ENCODE measurements at regions not wholly inside any gene's neighbourhood (a gene's known extent, or its start where the extent isn't known, plus 50 kb on each side); places are given as distances from the start of the nearest gene placed in this dataset.
A peak's percentile ranks its signal among the peaks of the same experiment; 100 is the strongest.

DNA sequence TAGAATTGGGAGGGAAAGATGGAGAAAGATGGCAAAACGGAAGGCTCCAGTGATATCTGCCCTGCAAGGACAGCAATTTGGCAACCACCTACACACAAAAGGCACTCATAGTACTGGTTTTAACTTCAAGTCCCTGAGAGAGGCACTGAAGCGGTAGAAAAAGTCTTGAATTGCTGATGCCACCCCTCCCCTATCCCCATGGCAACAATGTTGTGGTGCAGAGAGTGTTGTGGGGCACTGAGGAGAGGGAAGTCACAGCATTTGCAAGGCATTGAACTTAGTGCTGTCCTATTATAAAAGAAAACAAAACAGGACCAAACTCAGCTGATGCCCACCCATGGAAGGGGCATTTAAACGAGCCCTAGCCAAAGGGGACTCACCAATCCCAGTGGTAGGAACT lies 343.7 kb downstream of the HAO1 start:
- H3K9me3 ChIP-seq (ENCODE audit: insufficient read depth, low read length, severe bottlenecking), result no peaks in the 10 kb centered on the region
- H3K27ac ChIP-seq (ENCODE audit: low read length), result no peak overlapping the region
- no peaks in the 10 kb centered on the region for H3K36me3 ChIP-seq (ENCODE audit: insufficient read depth, low read length)
- DNase-seq, result no peak
- H4K20me1 ChIP-seq (ENCODE audit: insufficient read depth, low read length), result no peaks in the 10 kb centered on the region
- H3K9ac ChIP-seq (ENCODE audit: low read depth, low read length), result no peak overlapping the region
- no peaks in the 10 kb centered on the region for H3K4me1 ChIP-seq (ENCODE audit: insufficient read depth, low read length)
- ATAC-seq (ENCODE audit: insufficient read depth, low read depth), result no peak
- TF ChIP-seq, protein P1, sequence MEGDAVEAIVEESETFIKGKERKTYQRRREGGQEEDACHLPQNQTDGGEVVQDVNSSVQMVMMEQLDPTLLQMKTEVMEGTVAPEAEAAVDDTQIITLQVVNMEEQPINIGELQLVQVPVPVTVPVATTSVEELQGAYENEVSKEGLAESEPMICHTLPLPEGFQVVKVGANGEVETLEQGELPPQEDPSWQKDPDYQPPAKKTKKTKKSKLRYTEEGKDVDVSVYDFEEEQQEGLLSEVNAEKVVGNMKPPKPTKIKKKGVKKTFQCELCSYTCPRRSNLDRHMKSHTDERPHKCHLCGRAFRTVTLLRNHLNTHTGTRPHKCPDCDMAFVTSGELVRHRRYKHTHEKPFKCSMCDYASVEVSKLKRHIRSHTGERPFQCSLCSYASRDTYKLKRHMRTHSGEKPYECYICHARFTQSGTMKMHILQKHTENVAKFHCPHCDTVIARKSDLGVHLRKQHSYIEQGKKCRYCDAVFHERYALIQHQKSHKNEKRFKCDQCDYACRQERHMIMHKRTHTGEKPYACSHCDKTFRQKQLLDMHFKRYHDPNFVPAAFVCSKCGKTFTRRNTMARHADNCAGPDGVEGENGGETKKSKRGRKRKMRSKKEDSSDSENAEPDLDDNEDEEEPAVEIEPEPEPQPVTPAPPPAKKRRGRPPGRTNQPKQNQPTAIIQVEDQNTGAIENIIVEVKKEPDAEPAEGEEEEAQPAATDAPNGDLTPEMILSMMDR (IDR thresholded peaks at IDR 0.05; ENCODE audit: borderline replicate concordance, extremely low read depth, low read length, poor library complexity, severe bottlenecking), result no peak
- TF ChIP-seq EZH2 (IDR thresholded peaks at IDR 0.05; ENCODE audit: borderline replicate concordance, low read depth, low read length, severe bottlenecking), result no peak
- H3K4me3 ChIP-seq (ENCODE audit: low read depth in 1 of 2, low read length in 2 of 2), result no peak overlapping the region
- H3K27me3 ChIP-seq (ENCODE audit: insufficient read depth, low read length, poor library complexity), result no peaks in the 10 kb centered on the region
- H2AFZ ChIP-seq (ENCODE audit: low read depth, low read length), result no peak overlapping the region
- no peaks in the 10 kb centered on the region for H3K79me2 ChIP-seq (ENCODE audit: insufficient read depth, low read length)
- no peak overlapping the region for H3K4me2 ChIP-seq (ENCODE audit: insufficient read depth, low read length)

GRCh38 chr20:7601431-7601830 lies 338.8 kb downstream of the HAO1 start:
- H3K4me2 ChIP-seq (ENCODE audit: insufficient read depth, low read length), result no peak overlapping the region
- no peaks in the 10 kb centered on the region for H3K27me3 ChIP-seq (ENCODE audit: insufficient read depth, low read length, poor library complexity)
- H3K79me2 ChIP-seq (ENCODE audit: insufficient read depth, low read length), result no peaks in the 10 kb centered on the region
- no peak for ATAC-seq (ENCODE audit: insufficient read depth, low read depth)
- TF ChIP-seq, protein P1 (IDR thresholded peaks at IDR 0.05; ENCODE audit: borderline replicate concordance, extremely low read depth, low read length, poor library complexity, severe bottlenecking), result no peak
- TF ChIP-seq EZH2 (IDR thresholded peaks at IDR 0.05; ENCODE audit: borderline replicate concordance, low read depth, low read length, severe bottlenecking), result no peak
- H3K36me3 ChIP-seq (ENCODE audit: insufficient read depth, low read length), result no peaks in the 10 kb centered on the region
- DNase-seq, result no peak
- no peaks in the 10 kb centered on the region for H4K20me1 ChIP-seq (ENCODE audit: insufficient read depth, low read length)
- H3K4me3 ChIP-seq (ENCODE audit: low read depth in 1 of 2, low read length in 2 of 2), result no peak overlapping the region
- H3K9me3 ChIP-seq (ENCODE audit: insufficient read depth, low read length, severe bottlenecking), result no peaks in the 10 kb centered on the region
- H3K9ac ChIP-seq (ENCODE audit: low read depth, low read length), result no peak overlapping the region
- no peak overlapping the region for H2AFZ ChIP-seq (ENCODE audit: low read depth, low read length)
- no peaks in the 10 kb centered on the region for H3K4me1 ChIP-seq (ENCODE audit: insufficient read depth, low read length)
- H3K27ac ChIP-seq (ENCODE audit: low read length), result no peak overlapping the region

DNA sequence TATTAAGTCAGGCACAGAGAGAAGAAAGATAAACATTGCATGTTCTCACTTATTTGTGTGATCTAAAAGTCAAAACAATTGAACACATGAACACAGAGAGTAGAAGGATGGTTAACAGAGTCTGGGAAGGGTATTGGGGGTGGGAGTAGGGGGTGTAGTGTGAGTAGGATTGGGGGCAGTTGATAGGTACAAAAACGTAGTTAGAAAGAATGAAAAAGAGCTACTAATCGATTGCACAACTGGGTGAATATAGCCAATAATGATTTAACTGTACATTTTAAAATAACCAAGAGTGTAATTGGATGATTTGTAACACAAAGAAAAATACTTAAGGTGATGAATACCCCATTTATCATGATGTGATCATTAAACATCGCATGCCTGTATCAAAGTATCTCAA lies 333.3 kb downstream of the HAO1 start:
- Histone ChIP-seq H3K27me3 (ENCODE audit: insufficient read depth, low read length, poor library complexity) (no peaks in the 10 kb centered on the region), H3K27ac (ENCODE audit: low read length) (no peak overlapping the region), H2AFZ (ENCODE audit: low read depth, low read length) (no peak overlapping the region), H3K4me1 (ENCODE audit: insufficient read depth, low read length) (no peaks in the 10 kb centered on the region), H3K9me3 (ENCODE audit: insufficient read depth, low read length, severe bottlenecking) (no peaks in the 10 kb centered on the region), H3K4me2 (ENCODE audit: insufficient read depth, low read length) (no peak overlapping the region), H3K9ac (ENCODE audit: low read depth, low read length) (no peak overlapping the region), H4K20me1 (ENCODE audit: insufficient read depth, low read length) (no peaks in the 10 kb centered on the region), H3K79me2 (ENCODE audit: insufficient read depth, low read length) (no peaks in the 10 kb centered on the region), H3K36me3 (ENCODE audit: insufficient read depth, low read length) (no peaks in the 10 kb centered on the region), H3K4me3 (ENCODE audit: low read depth in 1 of 2, low read length in 2 of 2) (no peak overlapping the region)
- no peak for ATAC-seq (ENCODE audit: insufficient read depth, low read depth)
- no peak for DNase-seq
- TF ChIP-seq EZH2 (IDR thresholded peaks at IDR 0.05; ENCODE audit: borderline replicate concordance, low read depth, low read length, severe bottlenecking), result no peak
- TF ChIP-seq, protein P1 (IDR thresholded peaks at IDR 0.05; ENCODE audit: borderline replicate concordance, extremely low read depth, low read length, poor library complexity, severe bottlenecking), result no peak

DNA sequence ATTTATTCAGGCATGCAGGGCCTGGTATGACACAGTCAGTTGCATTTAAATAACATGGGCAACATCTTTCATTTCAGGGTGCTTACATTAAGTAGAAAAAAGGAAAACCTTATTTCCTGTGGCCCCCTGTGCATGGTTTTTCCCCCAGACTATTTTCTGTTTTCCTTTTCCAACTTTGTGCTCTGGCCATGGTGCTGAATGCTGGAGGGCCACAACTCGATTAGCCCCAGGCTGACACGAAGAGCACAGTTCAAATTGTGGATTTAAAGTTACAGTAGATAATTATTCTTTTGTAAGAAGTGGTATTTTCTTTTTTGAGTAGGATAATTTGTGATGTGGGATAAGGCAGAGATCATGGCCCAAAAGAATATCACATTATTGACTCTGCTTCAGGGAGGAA lies 332.0 kb downstream of the HAO1 start:
- H3K79me2 ChIP-seq (ENCODE audit: insufficient read depth, low read length), result no peaks in the 10 kb centered on the region
- H2AFZ ChIP-seq (ENCODE audit: low read depth, low read length), result no peak overlapping the region
- TF ChIP-seq, protein P1 (IDR thresholded peaks at IDR 0.05; ENCODE audit: borderline replicate concordance, extremely low read depth, low read length, poor library complexity, severe bottlenecking), result no peak
- no peak for TF ChIP-seq EZH2 (IDR thresholded peaks at IDR 0.05; ENCODE audit: borderline replicate concordance, low read depth, low read length, severe bottlenecking)
- no peaks in the 10 kb centered on the region for H4K20me1 ChIP-seq (ENCODE audit: insufficient read depth, low read length)
- H3K4me3 ChIP-seq (ENCODE audit: low read depth in 1 of 2, low read length in 2 of 2), result no peak overlapping the region
- no peak overlapping the region for H3K9ac ChIP-seq (ENCODE audit: low read depth, low read length)
- H3K27me3 ChIP-seq (ENCODE audit: insufficient read depth, low read length, poor library complexity), result no peaks in the 10 kb centered on the region
- H3K4me1 ChIP-seq (ENCODE audit: insufficient read depth, low read length), result no peaks in the 10 kb centered on the region
- H3K4me2 ChIP-seq (ENCODE audit: insufficient read depth, low read length), result no peak overlapping the region
- H3K9me3 ChIP-seq (ENCODE audit: insufficient read depth, low read length, severe bottlenecking), result no peaks in the 10 kb centered on the region
- ATAC-seq (ENCODE audit: insufficient read depth, low read depth) (no peak), DNase-seq (peak; percentile 26)
- no peaks in the 10 kb centered on the region for H3K36me3 ChIP-seq (ENCODE audit: insufficient read depth, low read length)
- no peak overlapping the region for H3K27ac ChIP-seq (ENCODE audit: low read length)

Data from DND-41 (cell line).